H9 (cell line): ENCODE measurements at regions not wholly inside any gene's neighbourhood (a gene's known extent, or its start where the extent isn't known, plus 50 kb on each side); places are given as distances from the start of the nearest gene placed in this dataset.

ENCODE experiments used
- DNase-seq: peaks from one replicate; pipeline ENCODE4 v3.0.0-alpha.2; 2017
- H2AFZ ChIP-seq: one replicate; pipeline ENCODE4 v1.6.1; 2013; ENCODE audit warnings: mild to moderate bottlenecking, low read length, control low read depth, moderate library complexity
- H2AK5ac ChIP-seq: 2 replicates; pipeline ENCODE4 v1.6.1; 2013; ENCODE audit warnings: low read length, control low read depth, mixed read lengths; ENCODE audit not compliant: insufficient read length
- H2BK120ac ChIP-seq: one replicate; pipeline ENCODE4 v1.6.1; 2013; ENCODE audit warnings: low read depth, mild to moderate bottlenecking, low read length, control low read depth, inconsistent platforms; ENCODE audit not compliant: poor library complexity, severe bottlenecking
- H2BK12ac ChIP-seq: 2 replicates; pipeline ENCODE4 v1.6.1; 2013; ENCODE audit warnings: low read length, control low read depth, mixed read lengths, low read depth; ENCODE audit not compliant: insufficient read length
- H2BK15ac ChIP-seq: 2 replicates; pipeline ENCODE4 v1.6.1; 2013; ENCODE audit warnings: low read depth, low read length, control low read depth
- H2BK20ac ChIP-seq: one replicate; pipeline ENCODE4 v1.6.1; 2013; ENCODE audit warnings: low read depth, mild to moderate bottlenecking, low read length, control low read depth, inconsistent platforms; ENCODE audit not compliant: poor library complexity, severe bottlenecking
- H2BK5ac ChIP-seq: 2 replicates; pipeline ENCODE4 v1.6.1; 2013; ENCODE audit warnings: low read length, control low read depth, mixed read lengths; ENCODE audit not compliant: insufficient read length
- H3K14ac ChIP-seq: 2 replicates; pipeline ENCODE4 v1.6.1; 2013; ENCODE audit warnings: low read length, control low read depth; ENCODE audit not compliant: insufficient read depth
- H3K18ac ChIP-seq: 2 replicates; pipeline ENCODE4 v1.6.1; 2013; ENCODE audit warnings: low read depth, mild to moderate bottlenecking, mixed read lengths, low read length, control low read depth; ENCODE audit not compliant: insufficient read length
- H3K23ac ChIP-seq: 2 replicates; pipeline ENCODE4 v1.6.1; 2013; ENCODE audit warnings: low read length, control low read depth, mixed read lengths, low read depth; ENCODE audit not compliant: insufficient read length
- H3K23me2 ChIP-seq: 2 replicates; pipeline ENCODE4 v1.6.1; 2013; ENCODE audit warnings: low read depth, mild to moderate bottlenecking, mixed read lengths, low read length, control low read depth; ENCODE audit not compliant: insufficient read length, poor library complexity, severe bottlenecking
- H3K27ac ChIP-seq: 2 replicates; pipeline ENCODE4 v1.5.1; 2013; ENCODE audit warnings: low read length, control low read depth, mixed read lengths, low read depth; ENCODE audit not compliant: insufficient read length
- H3K27me3 ChIP-seq: 2 replicates; pipeline ENCODE4 v1.6.1; 2013; ENCODE audit warnings: low read length, control low read depth, inconsistent platforms; ENCODE audit not compliant: insufficient read depth
- H3K4ac ChIP-seq: 2 replicates; pipeline ENCODE4 v1.6.1; 2013; ENCODE audit warnings: low read depth, mild to moderate bottlenecking, control low read depth, inconsistent platforms, low read length, moderate library complexity
- H3K4me1 ChIP-seq: 2 replicates; pipeline ENCODE4 v1.6.1; 2013; ENCODE audit warnings: low read length, control low read depth, inconsistent platforms; ENCODE audit not compliant: insufficient read depth
- H3K4me2 ChIP-seq: 2 replicates; pipeline ENCODE4 v1.6.1; 2013; ENCODE audit warnings: low read length, control low read depth, mixed read lengths; ENCODE audit not compliant: insufficient read length, insufficient read depth
- H3K56ac ChIP-seq: 2 replicates; pipeline ENCODE4 v1.6.1; 2013; ENCODE audit warnings: low read depth, mild to moderate bottlenecking, mixed read lengths, low read length, control low read depth; ENCODE audit not compliant: insufficient read length
- H3K79me1 ChIP-seq: 2 replicates; pipeline ENCODE4 v1.6.1; 2013; ENCODE audit warnings: low read depth, mild to moderate bottlenecking, moderate library complexity, low read length, control low read depth, inconsistent platforms; ENCODE audit not compliant: insufficient read depth, poor library complexity, severe bottlenecking
- H3K79me2 ChIP-seq: 2 replicates; pipeline ENCODE4 v1.6.1; 2013; ENCODE audit warnings: low read length, control low read depth, inconsistent platforms; ENCODE audit not compliant: insufficient read depth
- H3K9ac ChIP-seq: 2 replicates; pipeline ENCODE4 v1.6.1; 2013; ENCODE audit warnings: low read length, control low read depth, mixed read lengths; ENCODE audit not compliant: insufficient read length; ENCODE audit errors: extremely low read depth
- H3K9me3 ChIP-seq: one replicate; pipeline ENCODE4 v1.6.1; 2013; ENCODE audit warnings: low read depth, low read length, inconsistent platforms; ENCODE audit not compliant: control insufficient read depth
- H3T11ph ChIP-seq: one replicate; pipeline ENCODE4 v1.6.1; 2013; ENCODE audit warnings: mild to moderate bottlenecking, low read length, control low read depth, inconsistent platforms
- H4K20me1 ChIP-seq: one replicate; pipeline ENCODE4 v1.6.1; 2013; ENCODE audit not compliant: control insufficient read depth, insufficient read length, insufficient read depth
- H4K5ac ChIP-seq: 2 replicates; pipeline ENCODE4 v1.6.1; 2013; ENCODE audit warnings: low read depth, mild to moderate bottlenecking, mixed read lengths, low read length, control low read depth; ENCODE audit not compliant: insufficient read length
- H4K8ac ChIP-seq: replicated peaks from 2 replicates; pipeline ENCODE4 v1.6.1; 2013; ENCODE audit warnings: low read length, control low read depth, mixed read lengths, low read depth; ENCODE audit not compliant: insufficient read length
- H4K91ac ChIP-seq: 2 replicates; pipeline ENCODE4 v1.6.1; 2013; ENCODE audit warnings: low read depth, mild to moderate bottlenecking, moderate library complexity, mixed read lengths, low read length, control low read depth; ENCODE audit not compliant: insufficient read length
- H3K27ac Mint-ChIP-seq, 3 experiments: 2 replicates in 2 of 3; 3 replicates in 1 of 3; pipeline ENCODE4 v1.8.0; 2020 to 2021; ENCODE audit warnings: mixed read lengths in 3 of 3, mild to moderate bottlenecking in 1 of 3, moderate library complexity in 1 of 3
- H3K27me3 Mint-ChIP-seq: 2 replicates; pipeline ENCODE4 v1.8.0; 2021; ENCODE audit warnings: low read depth, mild to moderate bottlenecking, moderate library complexity, mixed read lengths
- H3K36me3 Mint-ChIP-seq, 3 experiments: 2 replicates in 2 of 3; 3 replicates in 1 of 3; pipeline ENCODE4 v1.8.0; 2020 to 2021; ENCODE audit warnings: low read depth in 3 of 3, mixed read lengths in 3 of 3; ENCODE audit not compliant: insufficient read depth in 1 of 3
- H3K4me1 Mint-ChIP-seq, 2 experiments: 2 replicates each; pipeline ENCODE4 v1.8.0; 2020; ENCODE audit warnings: mixed read lengths in 2 of 2
- H3K4me3 Mint-ChIP-seq, 2 experiments: 2 replicates in 1 of 2; 3 replicates in 1 of 2; pipeline ENCODE4 v1.8.0; 2020 to 2021; ENCODE audit warnings: mild to moderate bottlenecking in 2 of 2, mixed read lengths in 2 of 2, moderate library complexity in 1 of 2
- H3K9me3 Mint-ChIP-seq, 2 experiments: 2 replicates in 1 of 2; 3 replicates in 1 of 2; pipeline ENCODE4 v1.8.0; 2020; ENCODE audit warnings: mild to moderate bottlenecking in 2 of 2, mixed read lengths in 2 of 2, moderate library complexity in 1 of 2
- CTCF ChIP-seq: fragments of 200-600 bp; sonication (generic); conservative IDR thresholded peaks from 3 replicates; pipeline ENCODE4 v1.8.0; 2021; ENCODE audit warnings: antibody characterized with exemption, mild to moderate bottlenecking
- WGBS: extraction: QIAGEN DNeasy Blood & Tissue Kit; methylation state at CpG from one replicate; pipeline ENCODE4 v1.1.7; 2013; ENCODE audit warnings: missing lambda C conversion rate, low lambda C conversion rate, mixed read lengths; ENCODE audit not compliant: insufficient read length; ENCODE audit errors: extremely low coverage; 5-methylcytosine and 5-hydroxymethylcytosine counted together

GRCh38 chr13:112184261-112184660 lies 117.3 kb downstream of the SOX1 start:
- Histone ChIP-seq H4K5ac (no peak overlapping the region), H3K4ac (no peak overlapping the region), H3K27ac (no peak overlapping the region), H3K23ac (no peak overlapping the region), H3K79me2 (no peaks in the 10 kb centered on the region), H4K8ac (no peak overlapping the region), H3K56ac (no peak overlapping the region), H2BK20ac (no peak overlapping the region), H4K20me1 (no peaks in the 10 kb centered on the region), H3K79me1 (no peaks in the 10 kb centered on the region), H2BK5ac (no peak overlapping the region), H2AK5ac (no peak overlapping the region), H4K91ac (no peak overlapping the region), H3K4me2 (no peak overlapping the region), H3K14ac (no peak overlapping the region; the same call in 1 of the 2 replicates), H2AFZ (no peak overlapping the region), H2BK12ac (no peak overlapping the region), H3K9ac (no peak overlapping the region), H2BK15ac (no peak overlapping the region), H3T11ph (no peak overlapping the region), H3K23me2 (no peaks in the 10 kb centered on the region), H3K9me3 (no peaks in the 10 kb centered on the region), H3K18ac (peak overlapping the region; percentile 38), H3K27me3 (no peaks in the 10 kb centered on the region), H3K4me1 (no peaks in the 10 kb centered on the region), H2BK120ac (no peak overlapping the region)
- no peak overlapping the region for H3K27ac Mint-ChIP-seq
- no CpG with 5 or more reads among the region's 14 CpGs for WGBS
- DNase-seq = no peak
- peaks cover 18% of the 10 kb centered on the region for H3K27me3 Mint-ChIP-seq
- H3K4me1 Mint-ChIP-seq = peaks cover 3 to 6% of the 10 kb centered on the region in 2 experiments; a peak in 2 of 4 replicates
- H3K9me3 Mint-ChIP-seq = peaks cover 0 to 3% of the 10 kb centered on the region in 2 experiments; a peak in 1 of 5 replicates
- no peak for TF ChIP-seq CTCF
- H3K36me3 Mint-ChIP-seq = no peaks in the 10 kb centered on the region; a peak in 1 of 7 replicates
- H3K4me3 Mint-ChIP-seq = no peak overlapping the region
